SU-DHL-6 (cell line): ENCODE measurements at regions not wholly inside any gene's neighbourhood (a gene's known extent, or its start where the extent isn't known, plus 50 kb on each side); places are given as distances from the start of the nearest gene placed in this dataset.

Source experiments
- H2AFZ ChIP-seq: fragments of 200-600 bp; sonication (generic); 2 replicates; pipeline ENCODE4 v1.6.1; 2014; ENCODE audit warnings: low read depth, mild to moderate bottlenecking, moderate library complexity, mixed read lengths, antibody characterized with exemption, low read length; ENCODE audit not compliant: severe bottlenecking
- H3F3A ChIP-seq: fragments of 200-600 bp; shearing (Covaris generic); 2 replicates; pipeline ENCODE4 v1.6.0; 2016; ENCODE audit warnings: antibody characterized with exemption, mild to moderate bottlenecking; ENCODE audit not compliant: insufficient read depth
- H3K27ac ChIP-seq: fragments of 200-600 bp; sonication (generic); 2 replicates; pipeline ENCODE4 v1.5.1; 2016; ENCODE audit warnings: low read depth, mild to moderate bottlenecking, low read length, moderate library complexity, mixed read lengths
- H3K27me3 ChIP-seq: fragments of 200-600 bp; sonication (generic), shearing (Covaris generic); 2 replicates; pipeline ENCODE4 v1.6.0; 2014; ENCODE audit warnings: mild to moderate bottlenecking, low read length
- H3K36me3 ChIP-seq: fragments of 200-600 bp; sonication (generic); 2 replicates; pipeline ENCODE4 v1.6.1; 2014; ENCODE audit warnings: mild to moderate bottlenecking, low read length, mixed read lengths
- H3K4me2 ChIP-seq: fragments of 300-600, 200-600 bp; shearing (Covaris generic), sonication (generic); 2 replicates; pipeline ENCODE4 v1.6.0; 2014; ENCODE audit warnings: low read length, low read depth, mild to moderate bottlenecking; ENCODE audit not compliant: poor library complexity, severe bottlenecking
- H3K4me3 ChIP-seq: fragments of 200-600 bp; sonication (generic); 2 replicates; pipeline ENCODE4 v1.5.1; 2014; ENCODE audit warnings: antibody characterized with exemption, low read length, mild to moderate bottlenecking, mixed read lengths; ENCODE audit not compliant: insufficient read depth, poor library complexity, severe bottlenecking
- H3K79me2 ChIP-seq: fragments of 200-600 bp; sonication (generic); 2 replicates; pipeline ENCODE4 v1.6.1; 2014; ENCODE audit warnings: mild to moderate bottlenecking, low read length, moderate library complexity; ENCODE audit not compliant: insufficient read depth
- H3K9ac ChIP-seq: fragments of 200-600 bp; sonication (generic); 2 replicates; pipeline ENCODE4 v1.7.0; 2014; ENCODE audit warnings: mild to moderate bottlenecking, low read length
- H3K9me2 ChIP-seq: fragments of 200-600 bp; sonication (generic); replicated peaks from 2 replicates; pipeline ENCODE4 v1.6.1; 2014; ENCODE audit warnings: low read length; ENCODE audit not compliant: insufficient read depth
- H3K9me3 ChIP-seq: fragments of 200-600 bp; sonication (generic); 2 replicates; pipeline ENCODE4 v1.6.1; 2014; ENCODE audit warnings: low read length, mixed read lengths; ENCODE audit not compliant: insufficient read depth
- H4K20me1 ChIP-seq: fragments of 200-600 bp; sonication (generic); 2 replicates; pipeline ENCODE4 v1.6.1; 2014; ENCODE audit warnings: low read depth, mild to moderate bottlenecking, antibody characterized with exemption, low read length, moderate library complexity, mixed read lengths
- EZH2phosphoT487 ChIP-seq: fragments of 200-600 bp; sonication (generic), shearing (Covaris generic); conservative IDR thresholded peaks from 2 replicates; pipeline ENCODE4 v1.6.1; 2018; ENCODE audit warnings: mild to moderate bottlenecking, antibody characterized with exemption, low read length, moderate library complexity, mixed read lengths
- TF ChIP-seq, protein P1 (sequence below): fragments of 200-600 bp; sonication (generic); IDR thresholded peaks from one replicate; pipeline ENCODE4 v1.5.1; 2017; ENCODE audit warnings: antibody characterized with exemption, mild to moderate bottlenecking, low read length, moderate library complexity; ENCODE audit not compliant: insufficient read depth, poor library complexity, severe bottlenecking

GRCh38 chr7:54116956-54117355 is 425.2 kb upstream of the VSTM2A start:
- no peak overlapping the region for H3K9ac ChIP-seq
- no peak overlapping the region for H3K27ac ChIP-seq
- H3K79me2 ChIP-seq = no peaks in the 10 kb centered on the region
- H2AFZ ChIP-seq = no peak overlapping the region
- H3K4me2 ChIP-seq = no peak overlapping the region
- H3K36me3 ChIP-seq = no peaks in the 10 kb centered on the region
- H3K9me3 ChIP-seq = no peaks in the 10 kb centered on the region
- no peaks in the 10 kb centered on the region; the same call in 1 of the 2 replicates for H3K9me2 ChIP-seq
- H3F3A ChIP-seq = no peaks in the 10 kb centered on the region
- TF ChIP-seq, protein P1, sequence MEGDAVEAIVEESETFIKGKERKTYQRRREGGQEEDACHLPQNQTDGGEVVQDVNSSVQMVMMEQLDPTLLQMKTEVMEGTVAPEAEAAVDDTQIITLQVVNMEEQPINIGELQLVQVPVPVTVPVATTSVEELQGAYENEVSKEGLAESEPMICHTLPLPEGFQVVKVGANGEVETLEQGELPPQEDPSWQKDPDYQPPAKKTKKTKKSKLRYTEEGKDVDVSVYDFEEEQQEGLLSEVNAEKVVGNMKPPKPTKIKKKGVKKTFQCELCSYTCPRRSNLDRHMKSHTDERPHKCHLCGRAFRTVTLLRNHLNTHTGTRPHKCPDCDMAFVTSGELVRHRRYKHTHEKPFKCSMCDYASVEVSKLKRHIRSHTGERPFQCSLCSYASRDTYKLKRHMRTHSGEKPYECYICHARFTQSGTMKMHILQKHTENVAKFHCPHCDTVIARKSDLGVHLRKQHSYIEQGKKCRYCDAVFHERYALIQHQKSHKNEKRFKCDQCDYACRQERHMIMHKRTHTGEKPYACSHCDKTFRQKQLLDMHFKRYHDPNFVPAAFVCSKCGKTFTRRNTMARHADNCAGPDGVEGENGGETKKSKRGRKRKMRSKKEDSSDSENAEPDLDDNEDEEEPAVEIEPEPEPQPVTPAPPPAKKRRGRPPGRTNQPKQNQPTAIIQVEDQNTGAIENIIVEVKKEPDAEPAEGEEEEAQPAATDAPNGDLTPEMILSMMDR = no peak
- no peak for TF ChIP-seq EZH2phosphoT487
- no peak overlapping the region for H3K4me3 ChIP-seq
- no peaks in the 10 kb centered on the region for H4K20me1 ChIP-seq
- no peaks in the 10 kb centered on the region for H3K27me3 ChIP-seq

DNA sequence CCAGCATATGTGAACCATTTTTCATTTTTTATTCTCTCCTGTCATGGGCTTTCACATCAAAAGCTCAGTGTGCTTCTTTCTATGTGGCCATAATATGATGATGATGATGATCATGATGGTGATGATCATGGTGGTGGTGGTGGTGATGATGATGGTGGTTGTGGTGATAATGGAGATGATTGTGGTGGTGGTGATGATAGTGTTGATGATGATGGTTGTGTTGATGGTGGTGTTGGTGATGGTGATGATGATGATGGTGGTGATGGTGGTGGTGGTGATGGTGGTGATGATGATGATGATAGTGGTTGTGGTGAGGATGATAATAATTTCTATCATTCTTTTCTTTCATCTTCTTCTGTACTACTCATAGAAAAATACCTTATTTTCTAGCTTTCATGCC is 413.1 kb upstream of the VSTM2A start:
- TF ChIP-seq EZH2phosphoT487 = no peak
- TF ChIP-seq, protein P1 = no peak

GRCh38 chr7:54141576-54141975 is 400.6 kb upstream of the VSTM2A start:
- Histone ChIP-seq H3K79me2 (no peaks in the 10 kb centered on the region), H3K36me3 (no peaks in the 10 kb centered on the region), H3K4me2 (no peak overlapping the region), H3K4me3 (no peak overlapping the region), H3F3A (no peaks in the 10 kb centered on the region), H3K9me3 (0 out of 2 replicates have a peak, but pooled peaks cover 4% of the 10 kb centered on the region), H3K27me3 (no peaks in the 10 kb centered on the region), H3K27ac (no peak overlapping the region), H3K9ac (no peak overlapping the region), H2AFZ (no peak overlapping the region), H3K9me2 (no peaks in the 10 kb centered on the region), H4K20me1 (no peaks in the 10 kb centered on the region)
- TF ChIP-seq EZH2phosphoT487 = no peak
- TF ChIP-seq, protein P1 = no peak

More for the DNA sequence above, 413.1 kb upstream of the VSTM2A start:
- Histone ChIP-seq H3K27ac (no peak overlapping the region), H2AFZ (no peak overlapping the region), H3K9me2 (no peaks in the 10 kb centered on the region), H3F3A (no peaks in the 10 kb centered on the region), H3K36me3 (no peaks in the 10 kb centered on the region), H3K4me2 (no peak overlapping the region), H3K9me3 (peaks cover 4% of the 10 kb centered on the region; the same call in 1 of the 2 replicates), H4K20me1 (no peaks in the 10 kb centered on the region), H3K79me2 (no peaks in the 10 kb centered on the region), H3K4me3 (no peak overlapping the region), H3K27me3 (no peaks in the 10 kb centered on the region; the same call in 1 of the 2 replicates), H3K9ac (no peak overlapping the region)
